GM18951 (cell line): ENCODE measurements at regions not wholly inside any gene's neighbourhood (a gene's known extent, or its start where the extent isn't known, plus 50 kb on each side); places are given as distances from the start of the nearest gene placed in this dataset.
"Not testable (repeated sequence)": the region's sequence is repeated elsewhere in the genome, so short reads cannot be mapped to it uniquely, and the experiment has no call there.

Source experiments
- POLR2A ChIP-seq: IDR thresholded peaks from 4 replicates; pipeline ENCODE4 v1.6.1; 2011; ENCODE audit warnings: mild to moderate bottlenecking; ENCODE audit not compliant: insufficient read length, insufficient read depth; ENCODE audit errors: extremely low read depth
- in situ Hi-C: fragments of 300-500 bp; cut with MboI; formaldehyde crosslinking; loops from one replicate; pipeline ENCODE4 v1.12.0; 2022; ENCODE audit warnings: low sequenced_read_pairs, mixed read lengths, inconsistent platforms; ENCODE audit not compliant: unreplicated experiment

DNA sequence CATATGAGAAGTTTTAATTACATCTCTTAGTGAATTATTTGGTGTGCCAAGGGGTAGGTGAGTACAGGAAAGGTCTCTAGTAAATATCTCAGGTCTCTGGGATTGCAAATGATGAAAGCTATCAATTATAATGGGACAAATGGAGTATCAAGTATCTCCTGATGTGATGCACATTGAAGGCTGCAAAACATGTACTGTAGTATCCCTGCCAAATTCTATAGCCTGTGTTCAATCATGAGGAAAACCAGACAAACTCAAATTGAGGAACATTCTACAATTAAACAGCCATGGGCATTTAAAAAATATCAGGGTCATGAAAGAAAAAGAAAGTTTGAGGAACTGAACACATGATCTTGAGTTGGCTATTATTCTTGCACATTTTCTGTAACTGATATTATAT, 665.4 kb upstream of the PABPC4L start:
- in situ Hi-C loops: no loop called here
- no peak for TF ChIP-seq POLR2A

GRCh38 chr4:134865675-134866074, 664.1 kb upstream of the PABPC4L start:
- in situ Hi-C loops: no loop called here
- no peak for TF ChIP-seq POLR2A

DNA sequence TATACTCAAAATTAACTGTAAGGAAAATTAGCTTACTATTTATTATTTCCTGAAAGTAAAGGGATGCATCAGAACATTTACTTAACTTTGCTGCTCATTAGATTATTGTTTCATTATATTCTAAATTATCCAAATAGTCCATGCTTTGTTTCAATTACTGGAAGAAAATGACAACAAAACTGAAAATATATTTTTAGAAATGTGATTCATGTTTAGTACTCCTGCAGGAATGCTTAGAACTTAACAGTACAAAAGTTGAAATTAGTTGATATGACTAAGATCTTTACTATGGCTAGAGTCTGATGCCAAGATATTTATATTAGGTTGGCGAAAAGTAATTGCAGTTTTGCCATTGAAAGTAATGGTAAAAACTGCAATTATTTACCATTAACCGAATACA, 660.5 kb upstream of the PABPC4L start:
- no peak for TF ChIP-seq POLR2A
- in situ Hi-C loops: no loop called here

DNA sequence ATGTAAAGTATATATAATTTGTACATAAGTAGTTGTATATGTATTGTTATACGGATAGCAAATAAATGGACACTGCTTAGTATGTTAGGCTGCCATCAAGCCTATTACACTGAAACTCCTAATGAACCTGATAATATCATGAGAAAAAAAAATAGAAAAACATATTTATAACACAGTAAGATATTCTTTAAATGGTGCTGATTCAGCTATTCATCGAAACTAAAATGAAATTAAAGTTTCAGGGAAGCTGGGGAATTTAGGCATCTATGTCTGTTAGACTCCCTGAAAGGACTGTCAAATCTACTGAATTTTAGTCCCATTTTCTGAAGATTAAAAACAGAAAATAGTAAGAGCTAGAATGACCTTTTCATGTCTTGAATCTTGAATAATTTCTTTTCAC, 647.1 kb upstream of the PABPC4L start:
- in situ Hi-C loops: no loop called here
- no peak for TF ChIP-seq POLR2A

DNA sequence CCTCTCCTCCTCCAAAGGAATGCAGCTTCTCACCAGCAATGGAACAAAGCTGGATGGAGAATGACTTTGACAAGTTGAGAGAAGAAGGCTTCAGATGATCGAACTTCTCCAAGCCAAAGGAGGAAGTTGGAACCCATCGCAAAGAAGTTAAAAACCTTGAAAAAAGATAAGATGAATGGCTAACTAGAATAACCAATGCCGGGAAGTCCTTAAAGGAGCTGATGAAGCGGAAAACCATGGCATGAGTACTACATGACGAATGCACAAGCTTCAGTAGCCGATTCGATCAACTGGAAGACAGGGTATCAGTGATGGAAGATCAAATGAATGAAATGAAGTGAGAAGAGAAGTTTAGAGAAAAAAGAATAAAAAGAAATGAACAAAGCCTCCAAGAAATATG, 629.2 kb upstream of the PABPC4L start:
- in situ Hi-C loops: not testable (repeated sequence)

GRCh38 chr4:134812611-134813010, 611.0 kb upstream of the PABPC4L start:
- in situ Hi-C loops: no loop called here
- no peak for TF ChIP-seq POLR2A

- TF ChIP-seq POLR2A: no peak
- in situ Hi-C loops: no loop called here
Observed at GRCh38 chr4:134807231-134807745, 605.7 kb upstream of the PABPC4L start.

GRCh38 chr4:134798573-134798972, 597.0 kb upstream of the PABPC4L start:
- in situ Hi-C loops: no loop called here
- no peak for TF ChIP-seq POLR2A

DNA sequence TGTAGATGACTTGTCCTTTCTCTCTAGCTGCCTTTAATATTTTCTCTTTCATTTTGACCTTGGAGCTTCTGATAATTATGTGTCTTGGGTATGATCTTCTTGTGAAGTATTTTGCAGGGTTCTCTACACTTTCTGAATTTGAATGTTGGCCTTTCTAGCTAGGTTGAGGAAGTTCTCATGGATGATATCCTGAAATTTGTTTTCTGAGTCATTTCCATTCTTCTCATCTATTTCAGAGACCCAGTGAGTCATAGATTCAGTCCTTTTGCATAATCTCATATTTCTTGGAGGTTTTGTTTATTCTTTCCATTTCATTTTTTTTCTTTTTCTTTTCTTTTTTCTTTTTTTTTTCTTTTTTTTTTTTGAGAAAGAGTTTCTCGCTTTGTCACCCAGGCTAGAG, 585.7 kb upstream of the PABPC4L start:
- in situ Hi-C loops: no loop called here
- no peak for TF ChIP-seq POLR2A

DNA sequence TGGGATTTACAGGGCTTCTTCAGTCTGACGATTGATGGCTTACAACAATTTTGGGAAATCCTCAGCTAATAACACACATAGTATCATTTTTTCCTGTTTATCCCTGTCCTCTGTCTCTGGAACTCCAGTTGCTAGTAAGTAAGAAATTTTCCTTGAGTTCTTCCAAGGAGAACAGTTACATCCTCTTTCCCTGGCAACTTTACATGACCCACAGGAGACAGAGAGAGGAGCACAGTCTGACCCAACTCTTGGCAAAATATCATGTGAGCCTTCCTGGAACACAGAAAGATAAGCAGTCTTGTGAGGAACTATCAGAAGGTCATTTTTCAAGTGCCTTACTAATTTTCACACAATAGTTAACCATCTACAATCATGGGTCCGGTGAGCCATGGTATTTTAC, 578.7 kb upstream of the PABPC4L start:
- no peak for TF ChIP-seq POLR2A
- in situ Hi-C loops: no loop called here

GRCh38 chr4:134777606-134778005, 576.0 kb upstream of the PABPC4L start:
- in situ Hi-C loops: no loop called here
- TF ChIP-seq POLR2A: no peak

DNA sequence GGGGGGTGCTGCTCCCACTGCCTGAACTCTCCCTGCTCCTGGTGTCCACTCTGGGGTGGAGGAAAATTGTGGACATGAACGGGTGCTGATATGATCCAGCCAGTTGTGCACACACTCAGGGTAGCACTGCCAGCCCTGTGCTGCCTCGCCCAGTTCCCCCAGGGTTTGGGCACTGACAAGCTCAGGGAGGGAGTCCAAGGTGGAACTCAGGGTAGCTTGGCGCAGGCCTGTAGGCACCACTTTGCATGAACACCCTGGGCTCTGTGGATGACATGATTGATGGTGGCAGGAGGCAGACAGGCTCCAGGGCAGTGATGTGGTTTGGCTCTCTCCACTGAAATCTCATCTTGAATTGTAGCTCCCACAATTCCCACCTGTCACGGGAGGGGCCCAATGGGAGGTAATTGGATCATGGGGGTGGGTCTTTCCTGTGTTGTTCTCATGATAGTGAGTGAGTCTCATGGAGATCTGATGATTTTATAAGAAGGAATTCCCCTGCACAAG, 572.0 kb upstream of the PABPC4L start:
- no peak for TF ChIP-seq POLR2A
- in situ Hi-C loops: no loop called here

DNA sequence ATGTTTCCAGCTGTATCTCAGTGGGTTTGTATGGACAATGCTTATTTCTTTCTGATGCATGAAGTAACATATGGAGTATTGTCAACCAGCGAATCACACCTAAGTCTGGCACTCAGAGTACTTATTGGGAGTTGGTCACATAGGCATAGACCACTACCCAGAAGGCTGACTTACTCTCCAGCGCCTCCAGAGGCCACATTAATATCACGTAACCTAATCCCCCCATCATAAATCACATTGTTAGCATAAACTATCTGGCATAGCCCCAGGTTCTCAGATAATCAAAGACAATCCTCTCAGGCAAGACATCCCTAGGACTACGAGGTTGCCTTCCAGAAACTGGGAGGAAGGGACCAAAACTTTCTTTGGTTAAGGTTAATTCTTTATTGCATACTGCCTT, 560.5 kb upstream of the PABPC4L start:
- no peak for TF ChIP-seq POLR2A
- in situ Hi-C loops: no loop called here

- in situ Hi-C loops: no loop called here
- no peak for TF ChIP-seq POLR2A
Observed at GRCh38 chr4:134756421-134756820, 554.8 kb upstream of the PABPC4L start.
